GM18873 (cell line): ENCODE measurements at regions not wholly inside any gene's neighbourhood (a gene's known extent, or its start where the extent isn't known, plus 50 kb on each side); places are given as distances from the start of the nearest gene placed in this dataset.

Experiments used
- ATAC-seq: cut with Tn5 transposase; IDR thresholded peaks from one replicate; pipeline ENCODE4 v1.9.1; 2021; ENCODE audit warnings: mild to moderate bottlenecking, moderate library complexity, moderate number of reproducible peaks; ENCODE audit not compliant: unreplicated experiment, low FRiP score

- ATAC-seq: no peak
Observed at GRCh38 chr6:113299531-113299930, 557.6 kb upstream of the MARCKS start.

GRCh38 chr6:113301651-113302050, 555.5 kb upstream of the MARCKS start:
- ATAC-seq: no peak

- ATAC-seq: no peak
Observed at GRCh38 chr6:113304116-113304515, 553.0 kb upstream of the MARCKS start.

- peak; percentile 91 for ATAC-seq
Observed at GRCh38 chr6:113306552-113307145, 550.5 kb upstream of the MARCKS start.

- no peak for ATAC-seq
Observed at GRCh38 chr6:113308266-113308665, 548.9 kb upstream of the MARCKS start.

- ATAC-seq: no peak
Observed at GRCh38 chr6:113313841-113314240, 543.3 kb upstream of the MARCKS start.

GRCh38 chr6:113315165-113315564, 542.0 kb upstream of the MARCKS start:
- no peak for ATAC-seq

- ATAC-seq: no peak
Observed at GRCh38 chr6:113315879-113316278, 541.3 kb upstream of the MARCKS start.

- no peak for ATAC-seq
Observed at GRCh38 chr6:113317442-113317841, 539.7 kb upstream of the MARCKS start.

- ATAC-seq: no peak
Observed at GRCh38 chr6:113317891-113318574, 539.1 kb upstream of the MARCKS start.

- no peak for ATAC-seq
Observed at GRCh38 chr6:113318575-113318917, 538.6 kb upstream of the MARCKS start.

- no peak for ATAC-seq
Observed at GRCh38 chr6:113320653-113321052, 536.5 kb upstream of the MARCKS start.

GRCh38 chr6:113326781-113327180, 530.4 kb upstream of the MARCKS start:
- no peak for ATAC-seq

GRCh38 chr6:113328886-113329381, 528.2 kb upstream of the MARCKS start:
- no peak for ATAC-seq

GRCh38 chr6:113329942-113330635, 527.1 kb upstream of the MARCKS start:
- no peak for ATAC-seq

GRCh38 chr6:113330636-113330946, 526.6 kb upstream of the MARCKS start:
- ATAC-seq: no peak

GRCh38 chr6:113331021-113331420, 526.1 kb upstream of the MARCKS start:
- ATAC-seq: no peak

- ATAC-seq: no peak
Observed at GRCh38 chr6:113338644-113339043, 518.5 kb upstream of the MARCKS start.

GRCh38 chr6:113339209-113339608, 517.9 kb upstream of the MARCKS start:
- ATAC-seq: no peak

GRCh38 chr6:113340371-113340770, 516.8 kb upstream of the MARCKS start:
- ATAC-seq: peak; percentile 87

- no peak for ATAC-seq
Observed at GRCh38 chr6:113343940-113344339, 513.2 kb upstream of the MARCKS start.

GRCh38 chr6:113344969-113345368, 512.2 kb upstream of the MARCKS start:
- ATAC-seq: no peak
